ENCODE measurements at regions not wholly inside any gene's neighbourhood (a gene's known extent, or its start where the extent isn't known, plus 50 kb on each side); places are given as distances from the start of the nearest gene placed in this dataset.
"Not testable (repeated sequence)": the region's sequence is repeated elsewhere in the genome, so short reads cannot be mapped to it uniquely, and the experiment has no call there.

GRCh38 chr3:80408030-80408721 is 640.4 kb upstream of the ROBO1 start:
- DNase-seq = no peak

- no peak for DNase-seq
Observed at GRCh38 chr3:80405618-80406017, 637.8 kb upstream of the ROBO1 start.

- DNase-seq = no peak
Observed at GRCh38 chr3:80395023-80395422, 627.2 kb upstream of the ROBO1 start.

GRCh38 chr3:80391573-80391972 is 623.8 kb upstream of the ROBO1 start:
- no peak for DNase-seq

GRCh38 chr3:80384811-80385210 is 617.0 kb upstream of the ROBO1 start:
- no peak for DNase-seq

GRCh38 chr3:80374423-80374822 is 606.6 kb upstream of the ROBO1 start:
- DNase-seq = no peak

GRCh38 chr3:80368616-80369015 is 600.8 kb upstream of the ROBO1 start:
- no peak for DNase-seq

- no peak for DNase-seq
Observed at GRCh38 chr3:80366808-80367548, 599.2 kb upstream of the ROBO1 start.

- DNase-seq = no peak
Observed at GRCh38 chr3:80357761-80358160, 590.0 kb upstream of the ROBO1 start.

- DNase-seq = no peak
Observed at GRCh38 chr3:80355144-80355543, 587.3 kb upstream of the ROBO1 start.

GRCh38 chr3:80351201-80351600 is 583.4 kb upstream of the ROBO1 start:
- no peak for DNase-seq

GRCh38 chr3:80350771-80351170 is 583.0 kb upstream of the ROBO1 start:
- no peak for DNase-seq

GRCh38 chr3:80338366-80338765 is 570.6 kb upstream of the ROBO1 start:
- DNase-seq = no peak

GRCh38 chr3:80334534-80334933 is 566.7 kb upstream of the ROBO1 start:
- no peak for DNase-seq

GRCh38 chr3:80331494-80332170 is 563.8 kb upstream of the ROBO1 start:
- DNase-seq = no peak

GRCh38 chr3:80314541-80314940 is 546.7 kb upstream of the ROBO1 start:
- DNase-seq = not testable (repeated sequence)

- no peak for DNase-seq
Observed at GRCh38 chr3:80308637-80309036, 540.8 kb upstream of the ROBO1 start.

- DNase-seq = no peak
Observed at GRCh38 chr3:80307844-80308243, 540.0 kb upstream of the ROBO1 start.

GRCh38 chr3:80297720-80298119 is 529.9 kb upstream of the ROBO1 start:
- DNase-seq = no peak

GRCh38 chr3:80285388-80285787 is 517.6 kb upstream of the ROBO1 start:
- DNase-seq = no peak

- DNase-seq = no peak
Observed at GRCh38 chr3:80283783-80284182, 516.0 kb upstream of the ROBO1 start.

GRCh38 chr3:80278056-80278455 is 510.3 kb upstream of the ROBO1 start:
- no peak for DNase-seq

GRCh38 chr3:80275120-80275519 is 507.3 kb upstream of the ROBO1 start:
- no peak for DNase-seq

- DNase-seq = no peak
Observed at GRCh38 chr3:80263260-80263659, 495.5 kb upstream of the ROBO1 start.

Measured in NCI-H1092 (cell line).